ENCODE measurements at regions not wholly inside any gene's neighbourhood (a gene's known extent, or its start where the extent isn't known, plus 50 kb on each side); places are given as distances from the start of the nearest gene placed in this dataset.
"Not testable (repeated sequence)": the region's sequence is repeated elsewhere in the genome, so short reads cannot be mapped to it uniquely, and the experiment has no call there.

GRCh38 chr2:186339716-186340115 is 146.3 kb upstream of the ZC3H15 start:
- in situ Hi-C loops (cut with MboI; ENCODE audit: low pct_unique_long_range_greater_than_20kb, low sequenced_read_pairs, unreplicated experiment) = no loop called here
- DNase-seq (ENCODE audit: low spot score) = no peak

DNA sequence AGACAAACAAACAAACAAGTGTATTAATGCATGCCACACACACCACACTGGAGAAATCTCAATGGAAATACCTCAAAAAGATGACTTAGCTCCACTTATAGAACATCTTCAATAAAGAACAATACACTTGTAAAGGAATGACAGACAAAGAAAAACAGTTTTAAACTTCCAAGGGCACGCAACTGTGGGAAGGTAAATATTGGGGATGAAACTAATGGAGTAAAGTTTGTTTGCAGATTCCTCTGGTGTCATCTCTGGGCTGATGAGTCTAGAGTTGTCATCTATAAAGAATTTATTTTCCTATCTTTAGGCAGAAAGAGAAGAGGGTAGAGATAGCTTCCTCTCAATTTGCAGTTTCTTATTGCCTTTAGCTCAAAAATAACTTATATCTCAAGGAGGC is 144.0 kb upstream of the ZC3H15 start:
- no peak for DNase-seq (ENCODE audit: low spot score)
- in situ Hi-C loops (cut with MboI; ENCODE audit: low pct_unique_long_range_greater_than_20kb, low sequenced_read_pairs, unreplicated experiment) = no loop called here
- TF ChIP-seq CTCF (IDR thresholded peaks at IDR 0.05; ENCODE audit: extremely low read depth, insufficient read depth, missing control alignments) = no peak

More at GRCh38 chr2:186339716-186340115, 146.3 kb upstream of the ZC3H15 start:
- no peak for TF ChIP-seq CTCF (IDR thresholded peaks at IDR 0.05; ENCODE audit: extremely low read depth, insufficient read depth, missing control alignments)

DNA sequence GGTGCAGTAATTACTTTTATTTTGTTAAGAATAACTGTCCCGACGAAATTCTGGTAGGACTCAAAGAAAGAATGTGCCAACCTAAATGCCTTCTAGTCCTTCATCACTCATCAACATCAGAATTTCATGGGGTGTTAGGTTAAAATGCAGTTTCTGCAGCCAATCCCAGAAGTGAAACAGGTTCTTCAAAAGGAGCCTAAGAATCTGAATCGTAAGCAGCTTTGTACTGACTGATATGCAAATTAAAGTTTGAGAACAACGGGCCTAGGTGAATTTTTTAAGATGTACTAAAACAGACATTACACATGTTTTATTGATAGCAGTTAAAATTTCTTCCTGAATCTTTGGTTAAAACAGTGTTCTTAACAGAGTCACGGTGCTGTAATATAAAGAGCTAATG is 140.3 kb upstream of the ZC3H15 start:
- in situ Hi-C loops (cut with MboI; ENCODE audit: low pct_unique_long_range_greater_than_20kb, low sequenced_read_pairs, unreplicated experiment) = no loop called here
- TF ChIP-seq CTCF (IDR thresholded peaks at IDR 0.05; ENCODE audit: extremely low read depth, insufficient read depth, missing control alignments) = no peak
- DNase-seq (ENCODE audit: low spot score) = peak; percentile 8

GRCh38 chr2:186346216-186346615 is 139.8 kb upstream of the ZC3H15 start:
- in situ Hi-C loops (cut with MboI; ENCODE audit: low pct_unique_long_range_greater_than_20kb, low sequenced_read_pairs, unreplicated experiment) = no loop called here
- TF ChIP-seq CTCF (IDR thresholded peaks at IDR 0.05; ENCODE audit: extremely low read depth, insufficient read depth, missing control alignments) = no peak
- DNase-seq (ENCODE audit: low spot score) = no peak

GRCh38 chr2:186347472-186347871 is 138.6 kb upstream of the ZC3H15 start:
- TF ChIP-seq CTCF (IDR thresholded peaks at IDR 0.05; ENCODE audit: extremely low read depth, insufficient read depth, missing control alignments) = no peak
- DNase-seq (ENCODE audit: low spot score) = no peak
- in situ Hi-C loops (cut with MboI; ENCODE audit: low pct_unique_long_range_greater_than_20kb, low sequenced_read_pairs, unreplicated experiment) = no loop called here

DNA sequence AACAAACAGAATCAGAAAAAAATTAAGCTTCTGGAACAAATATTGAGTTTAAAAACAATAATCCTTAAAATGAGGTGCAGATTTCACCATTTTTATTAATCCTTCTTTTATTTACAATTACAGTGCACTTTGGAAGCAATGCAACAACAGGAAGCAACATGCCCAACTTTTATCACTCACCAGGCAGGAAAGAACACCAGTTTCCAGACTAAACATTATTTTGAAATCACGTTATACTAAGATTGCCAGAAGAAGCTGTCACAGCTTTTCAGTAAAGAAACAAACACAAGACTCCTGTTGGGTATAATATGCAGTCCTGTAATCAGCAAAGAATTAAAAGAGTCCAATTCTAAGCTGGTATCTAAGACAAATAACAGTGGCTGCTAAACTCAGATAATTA is 137.9 kb upstream of the ZC3H15 start:
- DNase-seq (ENCODE audit: low spot score) = no peak
- in situ Hi-C loops (cut with MboI; ENCODE audit: low pct_unique_long_range_greater_than_20kb, low sequenced_read_pairs, unreplicated experiment) = no loop called here
- TF ChIP-seq CTCF (IDR thresholded peaks at IDR 0.05; ENCODE audit: extremely low read depth, insufficient read depth, missing control alignments) = no peak

GRCh38 chr2:186349508-186349907 is 136.6 kb upstream of the ZC3H15 start:
- DNase-seq (ENCODE audit: low spot score) = no peak
- in situ Hi-C loops (cut with MboI; ENCODE audit: low pct_unique_long_range_greater_than_20kb, low sequenced_read_pairs, unreplicated experiment) = no loop called here
- no peak for TF ChIP-seq CTCF (IDR thresholded peaks at IDR 0.05; ENCODE audit: extremely low read depth, insufficient read depth, missing control alignments)

GRCh38 chr2:186354160-186354559 is 131.9 kb upstream of the ZC3H15 start:
- in situ Hi-C loops (cut with MboI; ENCODE audit: low pct_unique_long_range_greater_than_20kb, low sequenced_read_pairs, unreplicated experiment); DNase-seq (ENCODE audit: low spot score): not testable (repeated sequence)
